HepG2 (cell line): ENCODE measurements at regions not wholly inside any gene's neighbourhood (a gene's known extent, or its start where the extent isn't known, plus 50 kb on each side); places are given as distances from the start of the nearest gene placed in this dataset.

ENCODE experiments used
- ATAC-seq: fragments of 200-7000 bp; cut with Tn5 transposase; 3 replicates; pipeline ENCODE4 v1.9.1; 2020; ENCODE audit warnings: mild to moderate bottlenecking, moderate library complexity
- BruUV-seq: library from RNA; stranded (reverse); fragments of 400-500 nt; replicated peaks from 2 replicates; lab custom pipeline; 2021; lab: Mats Ljungman, UMichigan
- CTCF ChIA-PET: fragments of 300-600 bp; formaldehyde crosslinking; extraction: SDS; loops from one replicate; lab custom pipeline; 2021; ENCODE audit warnings: low total read pairs, inconsistent platforms, low intra/inter-chr PET ratio; lab: Yijun Ruan, JAX
- POLR2A ChIA-PET: fragments of 350-600 bp; sonication (Branson Sonifier 250); formaldehyde crosslinking; loops from one replicate; lab custom pipeline; 2020; ENCODE audit warnings: antibody characterized with exemption, inconsistent platforms; lab: Yijun Ruan, JAX
- DNase-seq: peaks from one replicate; pipeline ENCODE4 v3.0.0-alpha.2; 2015; ENCODE audit warnings: low spot score
- FAIRE-seq: peaks from 3 replicates; lab custom pipeline; 2011; peaks lifted over from hg19 to GRCh38; lab: Jason Lieb, UNC
- H2AFZ ChIP-seq: one replicate; pipeline ENCODE4 v1.6.1; 2011; ENCODE audit warnings: low read length, inconsistent platforms
- H3K27ac ChIP-seq: fragments of 300-600 bp; 3 replicates; pipeline ENCODE4 v1.8.0; 2011; ENCODE audit warnings: mixed run types, mild to moderate bottlenecking, mixed read lengths, low read length, inconsistent platforms; ENCODE audit not compliant: insufficient read depth; ENCODE audit errors: extremely low read length
- H3K27me3 ChIP-seq, 2 experiments: fragments of 200-600 bp in 1 of 2; 2 replicates in 1 of 2; 3 replicates in 1 of 2; pipeline versions ENCODE4 v1.6.0 to v1.8.0; 2011; ENCODE audit warnings: low read length in 2 of 2, mild to moderate bottlenecking in 2 of 2, moderate library complexity in 2 of 2, inconsistent platforms in 1 of 2; ENCODE audit not compliant: insufficient read depth in 2 of 2, control insufficient read depth in 1 of 2
- H3K36me3 ChIP-seq, 2 experiments: fragments of 200-600 bp in 1 of 2; replicated peaks in 1 of 2; 2 replicates in 1 of 2; 3 replicates in 1 of 2; pipeline versions ENCODE4 v1.5.1 to v1.8.0; 2011; ENCODE audit warnings: low read length in 2 of 2, inconsistent platforms in 1 of 2; ENCODE audit not compliant: insufficient read depth in 2 of 2, control insufficient read depth in 1 of 2
- H3K4me1 ChIP-seq: 2 replicates; pipeline ENCODE4 v1.5.1; 2012; ENCODE audit warnings: low read length, inconsistent platforms; ENCODE audit not compliant: insufficient read depth
- H3K4me2 ChIP-seq: 2 replicates; pipeline ENCODE4 v1.6.0; 2011; ENCODE audit warnings: low read depth, low read length, inconsistent platforms
- H3K4me3 ChIP-seq, 3 experiments: fragments of 200-600 bp in 1 of 3; sonication (generic), shearing (Covaris generic) in 1 of 3; replicated peaks in 1 of 3; 2 replicates each; pipeline ENCODE4 v1.5.1; 2011 to 2016; ENCODE audit warnings: low read length in 3 of 3, inconsistent platforms in 2 of 3, low read depth in 2 of 3, mild to moderate bottlenecking in 2 of 3, control low read depth in 1 of 3, mixed read lengths in 1 of 3; ENCODE audit not compliant: insufficient read depth in 1 of 3
- H3K79me2 ChIP-seq: one replicate; pipeline ENCODE4 v1.6.1; 2011; ENCODE audit warnings: low read length, inconsistent platforms; ENCODE audit not compliant: insufficient read depth
- H3K9ac ChIP-seq: 2 replicates; pipeline ENCODE4 v1.6.0; 2011; ENCODE audit warnings: mild to moderate bottlenecking, low read depth, low read length, inconsistent platforms; ENCODE audit not compliant: insufficient read depth
- H3K9me3 ChIP-seq: 2 replicates; pipeline ENCODE4 v1.5.1; 2012; ENCODE audit warnings: mild to moderate bottlenecking, low read length
- H4K20me1 ChIP-seq: 2 replicates; pipeline ENCODE4 v1.6.0; 2011; ENCODE audit warnings: inconsistent platforms, mild to moderate bottlenecking, low read length, moderate library complexity; ENCODE audit not compliant: insufficient read depth
- ISX ChIP-seq: sonication (generic); formaldehyde crosslinking; conservative IDR thresholded peaks from 2 replicates; pipeline ENCODE4 v1.5.0; 2020; ENCODE audit warnings: missing genetic modification reagents
- JUND ChIP-seq: sonication (generic); formaldehyde crosslinking; IDR thresholded peaks from 2 replicates; pipeline ENCODE4 v1.8.0; 2022; ENCODE audit warnings: mild to moderate bottlenecking, missing genetic modification reagents
- MXI1 ChIP-seq: IDR thresholded peaks from 3 replicates; pipeline ENCODE4 v1.6.1; 2012; ENCODE audit warnings: low read depth, low read length, inconsistent platforms, borderline replicate concordance
- PRDM10 ChIP-seq: sonication (generic); formaldehyde crosslinking; IDR thresholded peaks from 2 replicates; pipeline ENCODE4 v1.4.0; 2020; ENCODE audit warnings: low read depth, missing genetic modification reagents
- RXRA ChIP-seq: sonication (generic); formaldehyde crosslinking; IDR thresholded peaks from 2 replicates; pipeline ENCODE4 v1.5.1; 2020; ENCODE audit warnings: missing genetic modification reagents
- SOX13 ChIP-seq, 3 experiments: fragments of 450-650 bp in 1 of 3; sonication (generic) in 1 of 3; formaldehyde crosslinking in 1 of 3; IDR thresholded peaks in 2 of 3; conservative IDR thresholded peaks in 1 of 3; 2 replicates each; pipeline versions ENCODE4 v1.5.0 to v1.6.1; 2016 to 2020; ENCODE audit warnings: antibody characterized with exemption in 1 of 3, mild to moderate bottlenecking in 1 of 3, missing compliant biosample characterization in 1 of 3, missing genetic modification reagents in 1 of 3, moderate library complexity in 1 of 3
- ZFX ChIP-seq: sonication (generic); formaldehyde crosslinking; IDR thresholded peaks from 2 replicates; pipeline ENCODE4 v1.4.0; 2020; ENCODE audit warnings: mild to moderate bottlenecking, low read depth, missing genetic modification reagents, moderate library complexity
- ZKSCAN5 ChIP-seq: sonication (generic); formaldehyde crosslinking; IDR thresholded peaks from 2 replicates; pipeline ENCODE4 v1.5.1; 2020; ENCODE audit warnings: mild to moderate bottlenecking, missing genetic modification reagents
- ZNF160 ChIP-seq: sonication (generic); formaldehyde crosslinking; IDR thresholded peaks from 2 replicates; pipeline ENCODE4 v1.8.0; 2022; ENCODE audit warnings: mild to moderate bottlenecking, inconsistent platforms, missing genetic modification reagents
- ZNF274 ChIP-seq: sonication (generic); formaldehyde crosslinking; IDR thresholded peaks from 2 replicates; pipeline ENCODE4 v1.5.1; 2020; ENCODE audit warnings: mild to moderate bottlenecking, missing genetic modification reagents
- ZNF33B ChIP-seq: sonication (generic); formaldehyde crosslinking; IDR thresholded peaks from 2 replicates; pipeline ENCODE4 v1.5.1; 2020; ENCODE audit warnings: mild to moderate bottlenecking, missing genetic modification reagents
- ZNF441 ChIP-seq: sonication (generic); formaldehyde crosslinking; IDR thresholded peaks from 2 replicates; pipeline ENCODE4 v1.7.0; 2021; ENCODE audit warnings: missing genetic modification reagents, borderline replicate concordance
- WGBS: methylation state at CpG from one replicate; pipeline ENCODE4 v1.1.6; 2017; ENCODE audit warnings: low lambda C conversion rate; 5-methylcytosine and 5-hydroxymethylcytosine counted together
- in situ Hi-C: cut with HindIII; loops from 2 replicates; pipeline ENCODE4 v1.10.0; 2017; ENCODE audit warnings: low pct_unique_long_range_greater_than_20kb; ENCODE audit not compliant: extremely low pct_ligation_motif_present
- intact Hi-C: fragments of 100-400 bp; cut with micrococcal nuclease; formaldehyde crosslinking; loops from one replicate; pipeline ENCODE4 v1.10.0; 2022; ENCODE audit not compliant: unreplicated experiment
- TF ChIP-seq, protein P1 (sequence below), 2 experiments: fragments of 450-650 bp in 1 of 2; sonication (generic) in 1 of 2; formaldehyde crosslinking in 1 of 2; IDR thresholded peaks; 2 replicates each; pipeline versions ENCODE4 v1.6.1 to v1.8.0; 2016 to 2022; ENCODE audit warnings: antibody characterized with exemption in 1 of 2, mild to moderate bottlenecking in 1 of 2, missing genetic modification reagents in 1 of 2

DNA sequence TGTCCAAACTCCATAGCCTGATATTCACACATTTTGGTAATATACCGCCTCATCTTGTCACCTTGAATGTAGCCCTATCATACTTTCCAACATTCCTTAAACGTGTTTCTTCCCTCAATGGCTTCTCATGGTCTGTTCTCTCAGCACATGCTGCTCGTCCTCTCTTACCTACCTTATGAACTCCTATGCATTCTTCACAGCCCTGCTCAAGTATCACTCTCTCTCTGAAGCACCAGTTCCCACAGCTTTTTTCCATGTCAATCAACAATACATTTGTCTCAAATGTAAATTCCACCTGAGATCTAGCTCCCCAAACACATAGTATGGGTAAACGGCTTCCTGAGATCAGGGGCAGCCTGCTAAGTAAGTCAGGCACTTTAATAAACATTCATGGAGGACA, 85.2 kb upstream of the ZMIZ1 start:
- ATAC-seq (no peak), FAIRE-seq (no peak)
- CTCF ChIA-PET, result no interaction called here
- TF ChIP-seq PRDM10 (CRISPR knock-in tag) (no peak), ISX (CRISPR knock-in tag) (no peak), JUND (CRISPR knock-in tag) (no peak), ZNF33B (CRISPR knock-in tag) (no peak), MXI1 (no peak), ZFX (CRISPR knock-in tag) (no peak), SOX13 (IDR thresholded peaks at IDR 0.05) (no peak), SOX13 (CRISPR knock-in tag; conservative IDR thresholded peaks at IDR 0.05 in 1 of 2, IDR thresholded peaks at IDR 0.05 in 1 of 2) (no peak), ZKSCAN5 (CRISPR knock-in tag) (no peak), ZNF274 (CRISPR knock-in tag) (no peak), ZNF441 (no peak), ZNF160 (CRISPR knock-in tag) (no peak), RXRA (CRISPR knock-in tag) (no peak)
- TF ChIP-seq, protein P1, sequence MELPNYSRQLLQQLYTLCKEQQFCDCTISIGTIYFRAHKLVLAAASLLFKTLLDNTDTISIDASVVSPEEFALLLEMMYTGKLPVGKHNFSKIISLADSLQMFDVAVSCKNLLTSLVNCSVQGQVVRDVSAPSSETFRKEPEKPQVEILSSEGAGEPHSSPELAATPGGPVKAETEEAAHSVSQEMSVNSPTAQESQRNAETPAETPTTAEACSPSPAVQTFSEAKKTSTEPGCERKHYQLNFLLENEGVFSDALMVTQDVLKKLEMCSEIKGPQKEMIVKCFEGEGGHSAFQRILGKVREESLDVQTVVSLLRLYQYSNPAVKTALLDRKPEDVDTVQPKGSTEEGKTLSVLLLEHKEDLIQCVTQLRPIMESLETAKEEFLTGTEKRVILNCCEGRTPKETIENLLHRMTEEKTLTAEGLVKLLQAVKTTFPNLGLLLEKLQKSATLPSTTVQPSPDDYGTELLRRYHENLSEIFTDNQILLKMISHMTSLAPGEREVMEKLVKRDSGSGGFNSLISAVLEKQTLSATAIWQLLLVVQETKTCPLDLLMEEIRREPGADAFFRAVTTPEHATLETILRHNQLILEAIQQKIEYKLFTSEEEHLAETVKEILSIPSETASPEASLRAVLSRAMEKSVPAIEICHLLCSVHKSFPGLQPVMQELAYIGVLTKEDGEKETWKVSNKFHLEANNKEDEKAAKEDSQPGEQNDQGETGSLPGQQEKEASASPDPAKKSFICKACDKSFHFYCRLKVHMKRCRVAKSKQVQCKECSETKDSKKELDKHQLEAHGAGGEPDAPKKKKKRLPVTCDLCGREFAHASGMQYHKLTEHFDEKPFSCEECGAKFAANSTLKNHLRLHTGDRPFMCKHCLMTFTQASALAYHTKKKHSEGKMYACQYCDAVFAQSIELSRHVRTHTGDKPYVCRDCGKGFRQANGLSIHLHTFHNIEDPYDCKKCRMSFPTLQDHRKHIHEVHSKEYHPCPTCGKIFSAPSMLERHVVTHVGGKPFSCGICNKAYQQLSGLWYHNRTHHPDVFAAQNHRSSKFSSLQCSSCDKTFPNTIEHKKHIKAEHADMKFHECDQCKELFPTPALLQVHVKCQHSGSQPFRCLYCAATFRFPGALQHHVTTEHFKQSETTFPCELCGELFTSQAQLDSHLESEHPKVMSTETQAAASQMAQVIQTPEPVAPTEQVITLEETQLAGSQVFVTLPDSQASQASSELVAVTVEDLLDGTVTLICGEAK (IDR thresholded peaks at IDR 0.05), result no peak
- TF ChIP-seq, protein P1 (CRISPR knock-in tag; IDR thresholded peaks at IDR 0.05), result no peak

More for the DNA sequence above, 85.2 kb upstream of the ZMIZ1 start:
- POLR2A ChIA-PET, result no interaction called here
- Histone ChIP-seq H3K36me3 (no peaks in the 10 kb centered on the region), H3K79me2 (no peaks in the 10 kb centered on the region), H3K27ac (no peak overlapping the region), H3K9me3 (no peaks in the 10 kb centered on the region), H3K27me3 (peaks cover 4 to 56% of the 10 kb centered on the region in 2 experiments; a peak in 3 of 5 replicates), H3K9ac (no peak overlapping the region), H3K4me1 (peaks cover 46% of the 10 kb centered on the region), H2AFZ (no peak overlapping the region), H3K4me3 (no peak overlapping the region), H3K4me2 (no peak overlapping the region), H4K20me1 (no peaks in the 10 kb centered on the region)
- 5% methylated on average over 4 of the region's 4 CpGs for WGBS
- in situ Hi-C loops (no loop called here), intact Hi-C loops (no loop called here)
- no peak for DNase-seq
- BruUV-seq, result no TSS peak
